Sigmoid colon (tissue), 6 donors: ENCODE measurements at regions not wholly inside any gene's neighbourhood (a gene's known extent, or its start where the extent isn't known, plus 50 kb on each side); places are given as distances from the start of the nearest gene placed in this dataset.

Source experiments
- DNase-seq: peaks from one replicate; pipeline ENCODE4 v3.0.0-alpha.2; 2019
- H3K27ac ChIP-seq, 4 donors: fragments of 200-600 bp; sonication (generic); one replicate each; pipeline ENCODE4 v1.5.1; 2016 to 2019; ENCODE audit warnings: mild to moderate bottlenecking in 1 of 4
- H3K27me3 ChIP-seq, 3 donors: fragments of 200-600 bp; sonication (generic); one replicate each; pipeline ENCODE4 v1.5.1; 2019; ENCODE audit warnings: mild to moderate bottlenecking in 1 of 3
- H3K36me3 ChIP-seq, 4 donors: fragments of 200-600 bp; sonication (generic); one replicate each; pipeline ENCODE4 v1.5.1; 2016 to 2019
- H3K4me1 ChIP-seq, 4 donors: fragments of 200-600 bp; sonication (generic); one replicate each; pipeline ENCODE4 v1.5.1; 2017 to 2019
- H3K4me3 ChIP-seq, 4 donors: fragments of 200-600 bp; sonication (generic); one replicate each; pipeline ENCODE4 v1.5.1; 2017 to 2019; ENCODE audit warnings: mild to moderate bottlenecking in 2 of 4, moderate library complexity in 1 of 4
- H3K9me3 ChIP-seq, 4 donors: fragments of 200-600 bp in 3 of 4; sonication (generic) in 3 of 4; one replicate each; pipeline versions ENCODE4 v1.5.1 to v1.6.1; 2013 to 2019
- CTCF ChIP-seq, 4 experiments: fragments of 450-650 bp in 3 of 4; fragments of 200-600 bp in 1 of 4; IDR thresholded peaks; one replicate each; pipeline ENCODE4 v1.5.1; 2016 to 2019; ENCODE audit warnings: antibody characterized with exemption in 4 of 4, mild to moderate bottlenecking in 3 of 4, moderate library complexity in 2 of 4
- EP300 ChIP-seq, 4 donors: sonication (generic); formaldehyde crosslinking; IDR thresholded peaks; one replicate each; pipeline ENCODE4 v1.6.1; 2017; ENCODE audit warnings: antibody characterized with exemption in 4 of 4
- POLR2A ChIP-seq, 2 donors: fragments of 450-650 bp; IDR thresholded peaks; one replicate each; pipeline ENCODE4 v1.6.1; 2016; ENCODE audit warnings: antibody characterized with exemption in 2 of 2, mild to moderate bottlenecking in 2 of 2, moderate library complexity in 2 of 2
- POLR2AphosphoS5 ChIP-seq, 4 donors: sonication (generic); formaldehyde crosslinking; IDR thresholded peaks; one replicate each; pipeline ENCODE4 v1.6.1; 2017; ENCODE audit warnings: antibody characterized with exemption in 4 of 4
- WGBS, 2 donors: extraction: QIAGEN DNeasy Blood & Tissue Kit; methylation state at CpG; one replicate each; pipeline ENCODE4 v1.1.7; 2013; 5-methylcytosine and 5-hydroxymethylcytosine counted together
- intact Hi-C: fragments of 100-400 bp; cut with DNase I; formaldehyde crosslinking; loops from one replicate; pipeline ENCODE4 v1.15.1; 2023
- donor health status: healthy with polysubstance abuse.
- donor health status: healthy.

- H3K4me1 ChIP-seq = peaks cover 0 to 18% (median 7%) of the 10 kb centered on the region in 4 donors
- intact Hi-C loops = no loop called here
- no peak overlapping the region for H3K27ac ChIP-seq
- 76 to 91% methylated on average over 1 of the region's 1 CpG for WGBS, 2 donors
- H3K4me3 ChIP-seq = no peak overlapping the region
- DNase-seq = no peak
- no peak for TF ChIP-seq POLR2AphosphoS5 (IDR thresholded peaks at IDR 0.05)
- no peaks in the 10 kb centered on the region for H3K36me3 ChIP-seq
- H3K27me3 ChIP-seq = no peaks in the 10 kb centered on the region
- peaks cover 5 to 8% (median 7%) of the 10 kb centered on the region in 4 donors for H3K9me3 ChIP-seq
These were observed 145.8 kb upstream of the HS6ST1 start for GRCh38 chr2:128464456-128464855.

GRCh38 chr2:128465246-128466170 lies 146.8 kb upstream of the HS6ST1 start:
- TF ChIP-seq POLR2A (IDR thresholded peaks at IDR 0.05) = no peak
- no peak for TF ChIP-seq CTCF (IDR thresholded peaks at IDR 0.05)
- no peak for TF ChIP-seq POLR2AphosphoS5 (IDR thresholded peaks at IDR 0.05)
- TF ChIP-seq EP300 (IDR thresholded peaks at IDR 0.05) = no peak
- Histone ChIP-seq H3K36me3 (no peaks in the 10 kb centered on the region), H3K4me3 (no peak overlapping the region), H3K4me1 (peaks cover 0 to 18% (median 7%) of the 10 kb centered on the region in 4 donors), H3K9me3 (peaks cover 7 to 16% (median 10%) of the 10 kb centered on the region in 4 donors), H3K27me3 (no peaks in the 10 kb centered on the region), H3K27ac (peak overlapping the region in 1 of 4 donors; percentile 37)
- intact Hi-C loops = loop anchor here (2.0 kb wide), 1 partner anchor 145 kb away; no protein-coding TSS in a partner anchor
- WGBS, 2 donors = 49 to 82% methylated on average over 4 of the region's 4 CpGs
- DNase-seq = no peak

GRCh38 chr2:128466376-128466775 lies 147.7 kb upstream of the HS6ST1 start:
- H3K4me1 ChIP-seq = peaks cover 0 to 18% (median 7%) of the 10 kb centered on the region in 4 donors
- WGBS, 2 donors = 93 to 94% methylated on average over 2 of the region's 2 CpGs
- TF ChIP-seq CTCF (IDR thresholded peaks at IDR 0.05) (peak in 2 of 4 experiments; percentile 15 to 20), POLR2AphosphoS5 (IDR thresholded peaks at IDR 0.05) (peak in 1 of 4 donors; percentile 43), EP300 (IDR thresholded peaks at IDR 0.05) (no peak), POLR2A (IDR thresholded peaks at IDR 0.05) (no peak)
- peaks cover 7 to 16% (median 9%) of the 10 kb centered on the region in 4 donors for H3K9me3 ChIP-seq
- no peak overlapping the region for H3K4me3 ChIP-seq
- H3K27ac ChIP-seq = peak overlapping the region in 2 of 4 donors; percentile 10 to 49
- DNase-seq = peak; percentile 90
- no peaks in the 10 kb centered on the region for H3K36me3 ChIP-seq
- intact Hi-C loops = loop anchor here (2.0 kb wide), 1 partner anchor 146 kb away; no protein-coding TSS in a partner anchor
- no peaks in the 10 kb centered on the region for H3K27me3 ChIP-seq

GRCh38 chr2:128466776-128467175 lies 148.1 kb upstream of the HS6ST1 start:
- Histone ChIP-seq H3K4me1 (peaks cover 0 to 18% (median 7%) of the 10 kb centered on the region in 4 donors), H3K4me3 (no peak overlapping the region), H3K9me3 (peaks cover 7 to 16% (median 9%) of the 10 kb centered on the region in 4 donors), H3K36me3 (no peaks in the 10 kb centered on the region), H3K27me3 (no peaks in the 10 kb centered on the region), H3K27ac (peak overlapping the region in 2 of 4 donors; percentile 10 to 49)
- intact Hi-C loops = loop anchor here (2.0 kb wide), 1 partner anchor 146 kb away; no protein-coding TSS in a partner anchor
- WGBS, 2 donors = 67 to 87% methylated on average over 2 of the region's 2 CpGs
- DNase-seq = no peak
- TF ChIP-seq CTCF (IDR thresholded peaks at IDR 0.05) = no peak
- no peak for TF ChIP-seq POLR2AphosphoS5 (IDR thresholded peaks at IDR 0.05)
- TF ChIP-seq EP300 (IDR thresholded peaks at IDR 0.05) = no peak
- no peak for TF ChIP-seq POLR2A (IDR thresholded peaks at IDR 0.05)

- WGBS, 2 donors = 80 to 81% methylated on average over 10 of the region's 10 CpGs
- Histone ChIP-seq H3K9me3 (peaks cover 7 to 16% (median 9%) of the 10 kb centered on the region in 4 donors), H3K36me3 (no peaks in the 10 kb centered on the region), H3K4me3 (no peak overlapping the region), H3K4me1 (peaks cover 0 to 18% (median 7%) of the 10 kb centered on the region in 4 donors), H3K27me3 (no peaks in the 10 kb centered on the region), H3K27ac (peak overlapping the region in 2 of 4 donors; percentile 7 to 27)
- no peak for DNase-seq
- intact Hi-C loops = loop anchor here (2.0 kb wide), 1 partner anchor 147 kb away; no protein-coding TSS in a partner anchor
- TF ChIP-seq EP300 (IDR thresholded peaks at IDR 0.05) = no peak
- TF ChIP-seq CTCF (IDR thresholded peaks at IDR 0.05) = no peak
- no peak for TF ChIP-seq POLR2AphosphoS5 (IDR thresholded peaks at IDR 0.05)
- no peak for TF ChIP-seq POLR2A (IDR thresholded peaks at IDR 0.05)
These were observed 148.8 kb upstream of the HS6ST1 start for GRCh38 chr2:128467321-128467969.
